GM19463 (cell line): ENCODE measurements at regions not wholly inside any gene's neighbourhood (a gene's known extent, or its start where the extent isn't known, plus 50 kb on each side); places are given as distances from the start of the nearest gene placed in this dataset.

Source experiments
- ATAC-seq: cut with Tn5 transposase; IDR thresholded peaks from one replicate; pipeline ENCODE4 v1.9.1; 2021; ENCODE audit warnings: mild to moderate bottlenecking, moderate library complexity; ENCODE audit not compliant: unreplicated experiment

- ATAC-seq, result no peak
Measured at GRCh38 chr7:156080596-156080995, 268.3 kb upstream of the SHH start.

- no peak for ATAC-seq
Measured at GRCh38 chr7:156080046-156080445, 267.8 kb upstream of the SHH start.

DNA sequence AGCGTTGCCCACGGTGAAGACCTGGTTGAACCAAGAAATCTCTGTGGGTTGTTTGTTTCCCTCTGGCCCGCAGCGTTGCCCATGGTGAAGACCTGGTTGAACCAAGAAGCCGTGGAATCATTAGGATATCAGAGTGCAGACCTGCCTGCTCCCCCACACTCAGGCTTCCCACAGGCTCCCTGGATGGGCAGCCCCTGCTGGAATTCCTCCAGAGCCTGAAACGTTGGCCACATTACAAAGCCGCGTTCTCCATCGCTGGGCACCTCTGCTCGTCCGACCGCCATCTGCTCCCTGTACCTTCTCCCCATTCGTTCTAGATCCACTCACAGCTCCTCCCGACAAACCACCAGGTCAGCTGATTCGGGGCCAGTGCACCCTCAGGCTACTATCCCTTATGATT, 266.9 kb upstream of the SHH start:
- no peak for ATAC-seq

GRCh38 chr7:156074982-156075615, 262.8 kb upstream of the SHH start:
- ATAC-seq, result no peak

- no peak for ATAC-seq
Measured at GRCh38 chr7:156074084-156074483, 261.8 kb upstream of the SHH start.

DNA sequence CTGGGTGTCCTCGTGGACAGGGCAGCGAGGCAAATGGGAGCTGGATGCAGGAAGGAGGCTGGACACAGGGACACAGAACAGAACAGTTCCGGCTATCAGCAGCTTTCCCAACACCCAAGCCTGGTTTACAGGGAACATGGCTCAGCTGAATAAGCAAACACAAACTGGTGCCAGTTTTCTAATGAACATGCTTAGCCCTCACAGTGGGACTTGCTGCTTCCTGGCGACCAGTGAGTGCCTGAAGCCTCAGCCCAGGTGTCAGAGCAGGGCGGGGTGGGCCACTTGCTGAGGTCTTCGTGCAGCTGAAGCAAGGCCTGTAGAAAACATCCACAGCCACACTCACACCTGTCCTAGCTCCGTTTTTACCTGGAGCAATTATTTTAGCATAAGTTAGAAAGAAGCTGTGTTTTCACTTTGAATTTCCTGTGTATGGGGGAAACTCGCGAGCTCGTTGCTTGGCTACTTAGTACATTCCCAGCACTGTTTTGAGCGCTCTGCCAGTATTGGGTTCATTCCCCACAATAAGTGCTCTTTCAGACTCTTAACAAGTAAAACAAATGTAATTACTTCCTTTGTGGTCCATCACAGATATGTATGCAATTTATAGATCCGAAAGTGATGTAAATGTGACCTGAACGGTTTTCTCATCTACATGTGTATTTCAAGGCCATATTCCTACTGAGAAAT, 261.2 kb upstream of the SHH start:
- no peak for ATAC-seq

- ATAC-seq, result no peak
Measured at GRCh38 chr7:156071612-156072011, 259.3 kb upstream of the SHH start.

GRCh38 chr7:156069891-156070290, 257.6 kb upstream of the SHH start:
- no peak for ATAC-seq

GRCh38 chr7:156067156-156067555, 254.9 kb upstream of the SHH start:
- no peak for ATAC-seq

- ATAC-seq, result no peak
Measured at GRCh38 chr7:156065400-156065799, 253.1 kb upstream of the SHH start.

- ATAC-seq, result no peak
Measured at GRCh38 chr7:156064971-156065386, 252.7 kb upstream of the SHH start.

DNA sequence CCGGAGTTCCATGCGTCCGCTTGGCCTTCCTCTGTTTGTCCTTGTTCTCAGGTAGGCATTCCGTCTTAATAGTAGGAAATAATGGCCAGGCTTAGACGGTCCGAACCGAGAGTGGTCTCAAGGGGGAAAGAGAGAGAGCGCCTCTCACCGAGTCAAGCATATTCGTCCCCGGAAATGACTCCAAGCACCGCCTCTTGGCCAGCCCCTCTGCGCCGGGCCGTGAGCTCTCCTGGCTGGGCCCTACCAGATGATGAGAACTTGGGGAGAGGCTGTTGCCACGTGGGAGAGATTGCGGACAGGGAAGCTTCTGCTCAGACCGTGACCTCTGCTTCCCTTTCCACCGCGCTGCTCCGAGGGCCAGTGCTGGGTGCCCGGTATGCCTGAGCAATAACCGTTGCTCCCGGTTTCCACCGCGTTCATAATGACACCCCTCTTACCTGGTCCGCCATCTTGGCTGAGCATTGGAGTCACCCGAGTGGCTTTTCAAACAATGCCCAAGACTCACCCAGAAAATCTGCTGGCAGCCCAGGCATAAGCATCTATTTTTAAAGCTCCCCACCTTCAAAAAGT, 251.1 kb upstream of the SHH start:
- no peak for ATAC-seq

DNA sequence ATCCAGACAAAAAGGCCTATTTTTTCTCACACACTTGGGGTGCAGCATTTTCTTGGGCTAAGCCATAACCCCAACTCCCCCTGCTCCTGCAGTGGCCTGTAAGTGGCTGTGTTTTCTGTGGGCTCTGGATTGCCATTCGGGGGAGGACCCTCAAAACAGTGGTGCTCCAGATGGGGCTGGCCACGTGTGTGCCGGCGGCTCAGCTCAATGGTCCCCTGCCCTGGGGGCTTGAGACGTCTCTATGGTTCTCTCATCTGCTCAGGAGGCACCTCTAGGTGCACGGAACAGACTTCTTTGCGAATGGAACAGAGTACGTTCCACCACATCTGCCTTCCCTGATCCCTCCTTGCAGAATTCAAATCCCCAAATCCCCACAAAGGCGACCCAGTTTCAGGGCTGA, 250.0 kb upstream of the SHH start:
- ATAC-seq, result no peak

GRCh38 chr7:156061689-156062255, 249.5 kb upstream of the SHH start:
- ATAC-seq, result no peak

DNA sequence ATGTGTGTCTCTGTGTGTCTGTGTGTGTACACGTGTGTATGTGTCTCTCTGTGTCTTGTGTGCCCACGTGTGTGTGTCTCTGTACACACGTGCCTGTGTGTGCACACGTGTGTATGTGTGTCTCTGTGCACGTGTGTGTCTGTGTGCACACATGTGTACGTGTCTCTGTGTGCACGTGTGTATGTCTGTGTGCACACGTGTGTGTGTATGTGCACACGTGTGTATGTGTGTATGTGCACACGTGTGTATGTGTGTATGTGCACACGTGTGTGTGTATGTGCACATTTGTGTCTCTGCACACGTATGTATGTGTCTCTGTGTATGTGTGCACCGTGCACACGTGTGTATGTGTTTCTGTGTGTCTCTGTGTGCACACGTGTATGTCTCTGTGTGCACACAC, 248.7 kb upstream of the SHH start:
- ATAC-seq, result no peak

DNA sequence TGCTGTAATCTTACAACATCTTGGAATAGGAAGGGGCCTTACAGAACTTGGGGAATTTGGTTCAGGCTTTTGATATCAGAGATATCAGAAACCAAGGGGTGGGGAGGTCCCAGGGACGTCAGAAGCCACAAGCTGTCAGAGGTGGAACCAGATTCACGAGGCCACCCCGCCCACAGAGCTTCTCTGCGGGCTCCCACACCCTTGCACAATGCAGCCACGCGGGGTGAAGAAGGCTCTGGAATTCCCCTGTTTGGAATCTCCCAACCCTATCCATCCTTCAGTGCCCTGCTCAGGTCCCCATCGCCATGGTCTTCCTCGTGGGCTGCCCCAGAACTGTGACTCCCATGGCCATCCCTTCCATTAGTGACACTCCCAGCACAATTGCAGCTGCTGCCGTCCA, 247.1 kb upstream of the SHH start:
- no peak for ATAC-seq

- ATAC-seq, result no peak
Measured at GRCh38 chr7:156058248-156058647, 246.0 kb upstream of the SHH start.

DNA sequence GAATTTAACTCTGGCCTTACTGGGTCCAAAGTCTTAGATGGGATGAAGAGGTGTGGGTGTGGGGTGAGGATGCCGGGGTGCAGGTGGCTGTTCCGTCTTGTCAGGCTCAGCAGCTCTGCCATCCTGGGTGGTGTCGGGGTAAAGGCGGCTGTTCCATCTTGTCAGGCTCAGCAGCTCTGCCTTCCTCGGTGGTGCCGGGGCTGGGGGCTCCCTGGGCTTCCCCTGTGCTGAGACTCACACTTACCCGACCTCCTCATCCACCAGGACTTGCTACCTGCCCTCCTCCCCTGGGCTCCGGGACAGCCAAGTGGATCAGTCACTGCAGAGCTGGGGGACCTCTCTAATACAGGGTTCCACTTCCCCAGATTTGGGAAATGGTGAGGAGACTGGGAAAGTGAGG, 244.3 kb upstream of the SHH start:
- no peak for ATAC-seq

GRCh38 chr7:156055206-156055822, 243.1 kb upstream of the SHH start:
- ATAC-seq, result no peak

DNA sequence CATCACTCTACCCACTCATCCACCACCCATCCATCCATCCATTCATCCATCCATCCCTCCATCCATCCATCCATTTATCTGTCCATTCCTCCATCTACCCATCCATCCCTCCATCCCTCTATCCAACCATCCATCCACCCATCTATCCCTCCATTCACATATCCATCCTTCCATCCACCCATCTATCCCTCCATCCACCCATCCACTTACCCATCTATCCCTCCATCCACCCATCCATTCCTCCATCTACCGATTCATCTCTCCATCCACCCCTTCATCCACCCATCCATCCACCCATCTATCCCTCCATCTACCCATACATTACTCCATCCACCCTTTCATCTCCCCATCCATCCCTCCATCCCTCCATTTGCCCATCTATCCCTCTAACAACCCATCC, 239.6 kb upstream of the SHH start:
- no peak for ATAC-seq

DNA sequence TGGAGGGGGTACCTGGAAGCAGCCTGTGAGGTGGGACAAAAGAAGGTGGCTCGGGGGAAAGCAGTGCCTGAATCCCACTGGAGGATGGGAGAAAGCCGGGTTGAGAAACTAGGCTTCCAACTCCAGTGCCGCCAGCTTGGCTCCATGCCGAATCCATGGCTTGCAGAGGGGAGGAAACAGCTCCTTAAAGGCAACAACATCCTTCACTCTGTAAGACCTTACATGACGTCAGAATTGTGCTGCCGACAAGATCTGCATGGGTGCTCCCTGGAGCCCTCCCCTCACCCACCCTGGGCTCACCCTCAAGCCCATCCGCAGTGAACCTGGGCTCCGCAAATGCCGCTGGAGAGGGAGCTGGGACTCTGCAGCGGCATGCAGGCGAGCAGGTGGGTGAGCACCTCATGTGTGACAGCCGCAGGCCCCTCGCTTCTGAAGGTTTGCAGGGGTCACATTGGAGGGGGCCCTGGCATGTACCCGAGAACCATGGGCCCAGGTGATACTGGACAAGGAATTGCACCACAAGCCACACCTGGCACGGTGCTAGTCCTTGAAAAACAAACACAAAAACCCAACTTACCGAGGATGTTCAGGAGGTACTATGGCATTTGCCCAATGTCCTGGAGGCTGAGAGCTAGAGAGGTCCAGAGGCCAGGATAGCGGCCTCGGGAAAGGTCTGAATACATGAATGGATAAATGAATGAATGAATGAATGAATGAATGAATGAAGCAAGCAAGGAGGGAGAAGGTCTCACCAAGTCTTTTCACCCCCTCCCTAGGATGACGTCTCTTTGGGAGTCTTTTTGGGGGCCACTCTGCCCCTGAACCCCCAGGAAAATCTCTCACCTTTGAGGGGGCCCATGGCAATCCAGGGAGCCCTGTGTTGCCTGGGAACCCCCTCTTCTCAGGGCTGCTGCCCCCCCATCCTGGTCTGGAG, 238.6 kb upstream of the SHH start:
- ATAC-seq, result no peak
